Activated CD4-positive, alpha-beta T cell treated with anti-CD3 and anti-CD28 coated beads, Interleukin-2, amount 10 ng/mL, durations not matched to agents 7 days and 5 days (primary cell): ENCODE measurements at regions not wholly inside any gene's neighbourhood (a gene's known extent, or its start where the extent isn't known, plus 50 kb on each side); places are given as distances from the start of the nearest gene placed in this dataset.

Source experiments
- CTCF ChIA-PET: fragments of 350-600 bp; sonication (Branson Sonifier 250); formaldehyde crosslinking; loops from one replicate; lab custom pipeline; 2021; ENCODE audit warnings: antibody characterized with exemption; lab: Charles Lee
- POLR2A ChIA-PET: fragments of 350-600 bp; sonication (Branson Sonifier 250); formaldehyde crosslinking; loops from one replicate; lab custom pipeline; 2021; ENCODE audit warnings: antibody characterized with exemption; lab: Charles Lee
- DNase-seq: peaks from one replicate; pipeline ENCODE4 v3.0.0-alpha.2; 2020
- H3K27ac Mint-ChIP-seq: one replicate; pipeline ENCODE4 v1.8.0; 2021; ENCODE audit warnings: mild to moderate bottlenecking, moderate library complexity, mixed read lengths
- H3K27me3 Mint-ChIP-seq: one replicate; pipeline ENCODE4 v1.8.0; 2021; ENCODE audit warnings: mixed read lengths
- H3K36me3 Mint-ChIP-seq: one replicate; pipeline ENCODE4 v1.8.0; 2021; ENCODE audit warnings: low read depth, mixed read lengths
- H3K4me1 Mint-ChIP-seq: one replicate; pipeline ENCODE4 v1.8.0; 2021; ENCODE audit warnings: mixed read lengths
- H3K4me3 Mint-ChIP-seq: one replicate; pipeline ENCODE4 v1.8.0; 2021; ENCODE audit warnings: mild to moderate bottlenecking, moderate library complexity, mixed read lengths
- H3K9me3 Mint-ChIP-seq: one replicate; pipeline ENCODE4 v1.8.0; 2021; ENCODE audit warnings: mixed read lengths

DNA sequence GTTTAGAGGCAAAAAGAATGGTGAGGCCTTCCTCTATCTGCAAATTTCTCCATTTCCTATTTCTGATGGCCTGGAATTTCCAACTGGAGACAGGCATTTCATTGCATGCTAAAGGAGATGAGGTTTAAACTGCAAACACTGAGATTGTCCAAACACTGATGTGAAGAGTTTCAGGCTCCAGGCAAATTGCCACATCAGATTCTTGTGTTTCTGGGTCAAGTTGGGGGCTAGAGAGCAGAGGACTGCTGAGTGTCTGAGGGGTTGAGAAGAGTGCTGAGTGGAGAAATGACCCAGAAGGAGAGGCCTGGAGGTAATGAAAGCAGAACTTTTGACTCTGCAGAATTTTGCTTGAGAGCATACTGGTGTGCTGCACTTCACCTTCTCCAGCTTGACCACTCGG, 216.7 kb upstream of the MPHOSPH6 start:
- POLR2A ChIA-PET, result no interaction called here
- Mint-ChIP-seq H3K27me3 (peaks cover under 1% of the 10 kb centered on the region), H3K4me1 (peaks cover 2% of the 10 kb centered on the region), H3K36me3 (no peaks in the 10 kb centered on the region), H3K4me3 (no peak overlapping the region), H3K27ac (no peak overlapping the region), H3K9me3 (no peaks in the 10 kb centered on the region)
- DNase-seq, result no peak
- CTCF ChIA-PET, result no interaction called here

GRCh38 chr16:82384949-82385348, 214.9 kb upstream of the MPHOSPH6 start:
- ChIA-PET POLR2A (no interaction called here), CTCF (no interaction called here)
- Mint-ChIP-seq H3K4me3 (no peak overlapping the region), H3K36me3 (no peaks in the 10 kb centered on the region), H3K27ac (no peak overlapping the region), H3K9me3 (no peaks in the 10 kb centered on the region), H3K4me1 (peaks cover 2% of the 10 kb centered on the region), H3K27me3 (peaks cover 4% of the 10 kb centered on the region)
- no peak for DNase-seq

GRCh38 chr16:82384017-82384416, 214.0 kb upstream of the MPHOSPH6 start:
- ChIA-PET CTCF (no interaction called here), POLR2A (no interaction called here)
- H3K27me3 Mint-ChIP-seq, result peaks cover 4% of the 10 kb centered on the region
- H3K9me3 Mint-ChIP-seq, result no peaks in the 10 kb centered on the region
- no peak overlapping the region for H3K4me3 Mint-ChIP-seq
- H3K27ac Mint-ChIP-seq, result no peak overlapping the region
- no peaks in the 10 kb centered on the region for H3K36me3 Mint-ChIP-seq
- DNase-seq, result no peak
- peaks cover 2% of the 10 kb centered on the region for H3K4me1 Mint-ChIP-seq

- Mint-ChIP-seq H3K36me3 (no peaks in the 10 kb centered on the region), H3K4me1 (peaks cover 2% of the 10 kb centered on the region), H3K4me3 (no peak overlapping the region), H3K27me3 (peaks cover 4% of the 10 kb centered on the region), H3K9me3 (no peaks in the 10 kb centered on the region), H3K27ac (no peak overlapping the region)
- POLR2A ChIA-PET, result no interaction called here
- DNase-seq, result no peak
- CTCF ChIA-PET, result no interaction called here
These were observed 212.5 kb upstream of the MPHOSPH6 start for GRCh38 chr16:82382521-82382920.

- DNase-seq, result no peak
- ChIA-PET CTCF (no interaction called here), POLR2A (no interaction called here)
- Mint-ChIP-seq H3K27me3 (peaks cover 4% of the 10 kb centered on the region), H3K27ac (no peak overlapping the region), H3K36me3 (no peaks in the 10 kb centered on the region), H3K9me3 (no peaks in the 10 kb centered on the region), H3K4me1 (peaks cover 2% of the 10 kb centered on the region), H3K4me3 (no peak overlapping the region)
These were observed 209.5 kb upstream of the MPHOSPH6 start for GRCh38 chr16:82379551-82379950.

DNA sequence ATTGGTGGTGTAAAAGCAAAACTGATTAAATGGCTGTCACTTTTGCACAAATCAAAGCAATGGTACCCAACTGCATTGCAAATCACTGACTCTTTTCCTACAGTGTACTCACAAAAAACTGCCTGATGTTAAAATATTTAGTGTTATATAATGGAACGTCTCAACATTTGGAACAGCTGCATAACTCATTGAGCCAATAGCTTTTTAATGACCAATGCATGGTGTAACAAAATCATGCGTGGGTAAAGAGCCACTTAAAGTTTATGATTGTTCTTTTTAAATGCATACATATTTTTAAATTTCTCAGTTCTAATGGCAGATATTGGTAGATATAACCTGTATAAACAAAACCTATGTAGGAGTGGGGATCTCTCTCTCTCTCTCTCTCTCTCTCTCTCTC, 204.0 kb upstream of the MPHOSPH6 start:
- H3K27ac Mint-ChIP-seq, result no peak overlapping the region
- H3K36me3 Mint-ChIP-seq, result no peaks in the 10 kb centered on the region
- H3K9me3 Mint-ChIP-seq, result no peaks in the 10 kb centered on the region
- H3K4me1 Mint-ChIP-seq, result no peaks in the 10 kb centered on the region
- ChIA-PET CTCF (no interaction called here), POLR2A (no interaction called here)
- DNase-seq, result no peak
- H3K27me3 Mint-ChIP-seq, result peaks cover 2% of the 10 kb centered on the region
- no peak overlapping the region for H3K4me3 Mint-ChIP-seq

GRCh38 chr16:82370282-82370681, 200.3 kb upstream of the MPHOSPH6 start:
- ChIA-PET CTCF (no interaction called here), POLR2A (no interaction called here)
- Mint-ChIP-seq H3K9me3 (no peaks in the 10 kb centered on the region), H3K27me3 (peaks cover 2% of the 10 kb centered on the region), H3K4me1 (no peaks in the 10 kb centered on the region), H3K4me3 (no peak overlapping the region), H3K36me3 (no peaks in the 10 kb centered on the region), H3K27ac (no peak overlapping the region)
- DNase-seq, result no peak

DNA sequence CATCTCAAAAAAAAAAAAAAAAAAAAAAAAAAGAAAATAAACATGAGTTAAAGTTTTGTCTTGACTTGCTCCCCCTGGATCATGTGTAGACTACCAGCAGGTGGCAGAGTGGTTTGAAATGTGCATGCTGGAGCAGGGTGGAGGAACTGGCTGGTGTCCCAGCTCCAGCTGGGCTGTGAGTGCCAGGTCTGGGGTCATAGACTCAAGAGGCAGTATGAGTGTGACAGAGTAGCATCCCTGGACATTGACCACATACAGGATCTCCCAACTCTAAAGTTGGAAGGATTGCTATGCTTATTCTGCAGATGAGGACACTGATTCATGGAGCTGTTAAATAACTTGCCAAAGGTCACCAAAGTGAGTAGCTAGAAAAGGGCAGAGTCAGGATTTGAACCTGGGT, 198.0 kb upstream of the MPHOSPH6 start:
- Mint-ChIP-seq H3K4me3 (no peak overlapping the region), H3K4me1 (no peaks in the 10 kb centered on the region), H3K36me3 (no peaks in the 10 kb centered on the region), H3K27me3 (peaks cover 4% of the 10 kb centered on the region), H3K9me3 (no peaks in the 10 kb centered on the region), H3K27ac (no peak overlapping the region)
- ChIA-PET POLR2A (no interaction called here), CTCF (no interaction called here)
- no peak for DNase-seq

DNA sequence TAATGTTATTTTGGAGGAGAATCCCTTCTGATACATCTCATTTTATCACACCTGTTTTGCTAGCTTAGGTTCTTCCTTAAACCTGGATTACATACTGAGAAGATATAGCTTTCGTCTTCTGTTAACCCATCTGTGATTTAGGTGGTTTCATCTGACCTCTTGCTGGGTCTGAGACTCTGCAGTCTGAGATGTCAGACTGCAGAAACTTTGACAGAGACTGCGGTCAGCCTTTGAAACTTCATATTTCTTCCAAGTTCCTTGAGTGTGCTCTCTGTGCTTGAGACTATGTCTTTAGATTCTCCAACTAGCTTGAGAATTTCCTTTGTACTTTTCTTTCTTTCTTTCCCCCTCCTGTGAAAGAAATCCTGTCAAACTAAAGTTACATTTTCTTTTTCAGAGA, 196.4 kb upstream of the MPHOSPH6 start:
- Mint-ChIP-seq H3K27me3 (peaks cover 2% of the 10 kb centered on the region), H3K36me3 (no peaks in the 10 kb centered on the region), H3K9me3 (no peaks in the 10 kb centered on the region), H3K4me1 (no peaks in the 10 kb centered on the region), H3K4me3 (no peak overlapping the region), H3K27ac (no peak overlapping the region)
- CTCF ChIA-PET, result no interaction called here
- DNase-seq, result no peak
- POLR2A ChIA-PET, result no interaction called here

- POLR2A ChIA-PET, result no interaction called here
- H3K9me3 Mint-ChIP-seq, result no peaks in the 10 kb centered on the region
- CTCF ChIA-PET, result no interaction called here
- no peaks in the 10 kb centered on the region for H3K36me3 Mint-ChIP-seq
- H3K27ac Mint-ChIP-seq, result no peak overlapping the region
- H3K4me1 Mint-ChIP-seq, result no peaks in the 10 kb centered on the region
- H3K27me3 Mint-ChIP-seq, result peaks cover 2% of the 10 kb centered on the region
- no peak overlapping the region for H3K4me3 Mint-ChIP-seq
- DNase-seq, result no peak
These were observed 194.7 kb upstream of the MPHOSPH6 start for GRCh38 chr16:82364690-82365089.

DNA sequence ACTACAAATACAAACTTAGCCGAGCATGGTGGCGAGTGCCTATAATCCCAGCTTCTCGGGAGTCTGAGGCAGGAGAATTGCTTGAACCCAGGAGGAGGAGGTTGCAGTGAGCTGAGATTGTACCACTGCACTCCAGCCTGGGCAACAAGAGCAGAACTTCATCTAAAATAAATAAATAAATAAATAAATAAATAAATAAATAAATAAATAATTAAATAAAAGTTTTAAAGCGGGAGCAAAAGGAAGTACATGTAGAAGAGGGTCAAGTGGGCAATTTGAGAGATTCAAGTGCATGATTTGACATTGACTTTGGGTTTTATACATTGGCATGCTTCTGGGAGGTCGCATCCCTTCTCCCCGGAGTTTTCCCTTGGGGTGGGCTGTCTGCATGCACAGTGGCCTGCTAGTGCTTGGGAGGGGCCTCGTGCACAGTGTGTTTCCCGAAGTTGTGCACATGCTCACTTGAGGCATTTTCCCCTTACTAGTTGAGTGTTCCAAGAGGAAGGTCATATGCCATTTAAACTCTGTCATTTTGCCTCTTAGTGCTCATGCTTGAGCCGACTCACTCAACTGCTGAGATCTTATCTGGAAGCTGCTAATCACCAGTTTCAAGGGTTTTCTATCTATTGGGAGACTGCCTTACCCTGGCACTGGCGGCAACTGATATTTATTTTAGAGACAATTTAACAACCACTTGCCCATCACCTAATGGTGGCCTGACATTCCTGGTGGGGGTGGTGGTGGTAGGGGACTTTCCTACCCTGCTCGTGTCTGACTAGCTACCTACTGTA, 193.2 kb upstream of the MPHOSPH6 start:
- Mint-ChIP-seq H3K9me3 (no peaks in the 10 kb centered on the region), H3K27me3 (peaks cover 2% of the 10 kb centered on the region), H3K27ac (no peak overlapping the region), H3K4me1 (no peaks in the 10 kb centered on the region), H3K4me3 (no peak overlapping the region), H3K36me3 (no peaks in the 10 kb centered on the region)
- POLR2A ChIA-PET, result no interaction called here
- CTCF ChIA-PET, result no interaction called here
- DNase-seq, result no peak

GRCh38 chr16:82361885-82362284, 191.9 kb upstream of the MPHOSPH6 start:
- Mint-ChIP-seq H3K27me3 (peaks cover 2% of the 10 kb centered on the region), H3K27ac (no peak overlapping the region), H3K9me3 (no peaks in the 10 kb centered on the region), H3K4me3 (no peak overlapping the region), H3K36me3 (no peaks in the 10 kb centered on the region), H3K4me1 (no peaks in the 10 kb centered on the region)
- DNase-seq, result no peak
- POLR2A ChIA-PET, result no interaction called here
- CTCF ChIA-PET, result no interaction called here

DNA sequence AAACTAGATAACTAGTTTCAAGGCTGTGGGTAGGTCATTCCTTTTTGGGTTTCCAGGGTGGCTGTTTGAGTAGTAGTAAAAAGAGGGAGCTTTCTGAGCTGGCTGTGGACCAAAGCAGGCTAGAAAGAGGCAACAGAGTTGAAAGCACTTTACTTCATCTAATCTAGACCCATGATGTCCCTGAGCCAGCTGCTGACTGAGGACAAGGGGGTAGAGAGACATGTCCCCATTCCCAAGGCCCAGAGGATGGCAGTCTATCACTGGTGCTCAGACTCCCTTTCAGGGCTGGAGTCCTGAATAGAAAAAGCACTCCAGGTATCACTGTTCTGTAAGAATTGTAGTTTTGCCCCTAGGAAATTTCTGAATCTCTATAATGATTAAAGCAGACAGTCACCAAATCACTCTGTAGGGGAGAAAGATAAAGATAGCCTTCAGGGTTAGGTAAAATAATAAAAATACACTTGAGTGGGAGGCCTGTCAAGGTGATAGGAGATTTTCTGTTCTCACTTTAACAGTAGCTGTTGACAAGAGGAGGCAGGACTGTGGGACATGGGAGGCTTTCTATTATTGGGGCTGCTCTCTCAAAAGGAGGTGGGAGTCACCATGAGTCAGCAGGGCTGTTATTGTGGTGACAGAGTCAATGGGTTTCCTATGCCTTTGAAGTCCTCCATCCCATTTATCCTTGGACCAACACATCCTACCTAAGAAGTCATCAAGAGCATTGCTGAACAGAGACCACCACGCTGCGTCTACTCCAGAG, 190.2 kb upstream of the MPHOSPH6 start:
- ChIA-PET CTCF (no interaction called here), POLR2A (no interaction called here)
- no peak overlapping the region for H3K27ac Mint-ChIP-seq
- peaks cover 2% of the 10 kb centered on the region for H3K27me3 Mint-ChIP-seq
- H3K4me3 Mint-ChIP-seq, result no peak overlapping the region
- H3K36me3 Mint-ChIP-seq, result no peaks in the 10 kb centered on the region
- H3K9me3 Mint-ChIP-seq, result no peaks in the 10 kb centered on the region
- no peaks in the 10 kb centered on the region for H3K4me1 Mint-ChIP-seq
- DNase-seq, result no peak
